Common myeloid progenitor, CD34-positive (primary cell): ENCODE measurements at regions not wholly inside any gene's neighbourhood (a gene's known extent, or its start where the extent isn't known, plus 50 kb on each side); places are given as distances from the start of the nearest gene placed in this dataset.

ENCODE experiments used
- CTCF ChIA-PET: fragments of 350-600 bp; sonication (Branson Sonifier 250); formaldehyde crosslinking; loops from one replicate; lab custom pipeline; 2021; ENCODE audit warnings: antibody characterized with exemption; lab: Charles Lee
- POLR2A ChIA-PET: fragments of 350-600 bp; sonication (Branson Sonifier 250); formaldehyde crosslinking; loops from one replicate; lab custom pipeline; 2021; ENCODE audit warnings: antibody characterized with exemption; lab: Charles Lee
- DNase-seq, 3 donors: peaks; one replicate each; pipeline versions ENCODE4 v3.0.0 to v3.0.0-alpha.2; 2013
- H3K27ac ChIP-seq, 2 experiments: 1 replicate in 1 of 2; 2 replicates in 1 of 2; pipeline ENCODE4 v1.7.0; 2013; ENCODE audit warnings: inconsistent platforms in 2 of 2, low read length in 2 of 2, mild to moderate bottlenecking in 2 of 2, low read depth in 1 of 2, moderate library complexity in 1 of 2; ENCODE audit not compliant: severe bottlenecking in 2 of 2, insufficient read depth in 1 of 2, poor library complexity in 1 of 2
- H3K27me3 ChIP-seq, 5 experiments: replicated peaks in 2 of 5; 1 replicate in 3 of 5; 2 replicates in 2 of 5; pipeline versions ENCODE4 v1.6.1 to v1.7.0; 2013; ENCODE audit warnings: low read length in 4 of 5, mild to moderate bottlenecking in 2 of 5, moderate library complexity in 2 of 5, inconsistent platforms in 1 of 5; ENCODE audit not compliant: insufficient read depth in 5 of 5, control insufficient read depth in 4 of 5
- H3K36me3 ChIP-seq, 4 experiments: 1 replicate in 2 of 4; 2 replicates in 2 of 4; pipeline versions ENCODE4 v1.6.1 to v1.7.0; 2013; ENCODE audit warnings: low read length in 3 of 4, control low read depth in 1 of 4, mild to moderate bottlenecking in 1 of 4; ENCODE audit not compliant: control insufficient read depth in 4 of 4, insufficient read depth in 4 of 4
- H3K4me1 ChIP-seq, 4 experiments: 1 replicate in 3 of 4; 2 replicates in 1 of 4; pipeline versions ENCODE4 v1.6.1 to v1.7.1; 2013; ENCODE audit warnings: low read length in 3 of 4, mild to moderate bottlenecking in 3 of 4, control low read depth in 1 of 4, inconsistent platforms in 1 of 4, moderate library complexity in 1 of 4; ENCODE audit not compliant: control insufficient read depth in 4 of 4, insufficient read depth in 4 of 4; ENCODE audit errors: control extremely low read depth in 1 of 4
- H3K4me3 ChIP-seq, 7 experiments: 1 replicate in 4 of 7; 2 replicates in 3 of 7; pipeline versions ENCODE4 v1.5.1 to v1.7.0; 2013; ENCODE audit warnings: mild to moderate bottlenecking in 7 of 7, low read length in 6 of 7, moderate library complexity in 6 of 7, inconsistent platforms in 2 of 7, low read depth in 2 of 7, control low read depth in 1 of 7; ENCODE audit not compliant: insufficient read depth in 4 of 7, control insufficient read depth in 1 of 7; ENCODE audit errors: extremely low read depth in 1 of 7
- H3K9me3 ChIP-seq, 5 experiments: 1 replicate in 4 of 5; 2 replicates in 1 of 5; pipeline versions ENCODE4 v1.6.1 to v1.7.1; 2013; ENCODE audit warnings: low read length in 4 of 5, mild to moderate bottlenecking in 2 of 5, inconsistent platforms in 1 of 5, low read depth in 1 of 5, moderate library complexity in 1 of 5; ENCODE audit not compliant: control insufficient read depth in 4 of 5, insufficient read depth in 2 of 5; ENCODE audit errors: control extremely low read depth in 1 of 5
- WGBS: methylation state at CpG from one replicate; pipeline ENCODE4 v1.1.5; 2013; ENCODE audit not compliant: insufficient coverage; 5-methylcytosine and 5-hydroxymethylcytosine counted together

DNA sequence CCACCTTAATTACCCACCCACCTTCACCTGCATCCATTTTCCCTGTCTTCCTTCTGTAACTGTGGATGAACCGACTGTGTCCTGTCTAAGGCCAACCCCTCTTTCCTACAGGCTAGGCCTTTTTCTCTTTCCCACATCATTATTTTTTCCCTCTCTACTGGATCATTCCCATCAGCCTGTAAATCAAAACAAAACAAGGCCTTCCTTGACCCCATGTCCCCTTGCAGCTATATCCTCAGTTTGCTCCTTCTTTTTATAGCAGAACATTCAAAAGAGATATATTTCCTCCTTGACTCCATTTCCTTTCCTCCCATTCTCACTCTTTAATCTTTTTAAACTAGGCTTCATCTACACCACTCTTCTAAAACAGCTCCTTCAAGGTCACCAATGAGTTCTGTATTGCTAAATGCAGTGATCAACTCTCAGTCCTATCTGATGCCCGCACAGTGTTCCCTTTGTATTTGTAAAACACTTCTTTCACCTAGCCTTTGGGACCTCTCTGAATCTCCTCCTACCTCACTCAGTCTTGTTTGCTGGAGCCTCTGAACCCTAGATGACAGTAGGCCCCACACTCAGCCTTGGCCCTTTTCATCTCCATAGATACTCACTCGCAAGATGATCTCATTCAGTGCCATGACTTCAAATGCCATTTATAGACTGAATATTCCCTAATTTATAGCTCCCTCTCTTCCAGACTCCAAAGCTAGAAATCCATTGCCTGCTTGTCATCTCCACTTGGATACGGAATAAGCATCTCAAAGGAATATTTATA lies 55.7 kb downstream of the CXCR4 start:
- H3K36me3 ChIP-seq: no peaks in the 10 kb centered on the region
- no peaks in the 10 kb centered on the region for H3K27me3 ChIP-seq
- ChIA-PET CTCF (no interaction called here), POLR2A (no interaction called here)
- no peak overlapping the region for H3K27ac ChIP-seq
- no peak overlapping the region for H3K4me3 ChIP-seq
- H3K4me1 ChIP-seq: peaks cover 0 to 4% (median 2%) of the 10 kb centered on the region in 4 experiments
- H3K9me3 ChIP-seq: no peaks in the 10 kb centered on the region
- DNase-seq: no peak
- 100% methylated on average over 4 of the region's 4 CpGs for WGBS

DNA sequence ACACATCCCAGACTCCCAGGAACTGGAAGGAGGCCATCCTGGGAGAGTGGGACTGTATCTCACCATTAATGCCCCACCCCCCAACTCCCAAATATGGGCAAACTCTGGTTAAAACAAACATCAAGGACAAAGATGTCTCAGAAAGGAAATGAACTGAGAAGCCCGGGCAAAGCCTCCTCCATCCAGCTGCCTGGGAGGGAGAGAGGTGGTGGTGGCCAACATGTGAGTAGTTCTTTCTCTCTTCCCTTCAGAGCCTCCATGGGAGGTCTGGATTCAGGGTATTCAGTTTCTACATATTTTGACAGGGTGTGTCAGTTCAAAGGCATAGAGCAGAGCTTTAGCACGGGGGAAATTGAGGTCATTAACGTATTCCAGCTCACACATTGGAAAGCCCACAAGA lies 57.5 kb downstream of the CXCR4 start:
- Histone ChIP-seq H3K27ac (no peak overlapping the region), H3K27me3 (no peaks in the 10 kb centered on the region), H3K4me3 (no peak overlapping the region), H3K4me1 (peaks cover 0 to 4% (median 2%) of the 10 kb centered on the region in 4 experiments), H3K9me3 (no peaks in the 10 kb centered on the region), H3K36me3 (no peaks in the 10 kb centered on the region)
- ChIA-PET CTCF (no interaction called here), POLR2A (no interaction called here)
- 100% methylated on average over 3 of the region's 3 CpGs for WGBS
- DNase-seq: no peak

DNA sequence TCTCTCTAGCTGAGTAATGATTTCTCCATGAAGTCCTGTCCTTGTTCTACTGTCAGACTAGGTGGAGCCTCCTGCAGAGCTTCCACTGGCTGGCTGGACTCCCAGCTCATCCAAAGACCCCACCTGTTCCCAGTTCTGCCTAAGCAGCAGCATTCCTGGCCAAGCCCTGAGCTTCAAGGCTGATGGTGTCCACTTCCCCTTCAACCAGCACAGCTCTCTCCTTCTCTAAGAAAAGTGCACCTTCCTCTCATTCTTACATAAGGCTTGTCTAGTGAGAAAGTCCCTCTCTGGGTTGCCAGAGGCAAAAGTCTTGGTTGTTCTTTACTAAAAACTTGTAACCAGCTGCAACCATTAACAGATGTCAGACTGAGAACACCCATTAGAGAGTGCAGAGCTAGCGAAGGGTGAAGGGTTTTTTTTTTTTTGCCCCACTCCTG lies 58.9 kb downstream of the CXCR4 start:
- POLR2A ChIA-PET: no interaction called here
- Histone ChIP-seq H3K27ac (no peak overlapping the region), H3K9me3 (no peaks in the 10 kb centered on the region)

DNA sequence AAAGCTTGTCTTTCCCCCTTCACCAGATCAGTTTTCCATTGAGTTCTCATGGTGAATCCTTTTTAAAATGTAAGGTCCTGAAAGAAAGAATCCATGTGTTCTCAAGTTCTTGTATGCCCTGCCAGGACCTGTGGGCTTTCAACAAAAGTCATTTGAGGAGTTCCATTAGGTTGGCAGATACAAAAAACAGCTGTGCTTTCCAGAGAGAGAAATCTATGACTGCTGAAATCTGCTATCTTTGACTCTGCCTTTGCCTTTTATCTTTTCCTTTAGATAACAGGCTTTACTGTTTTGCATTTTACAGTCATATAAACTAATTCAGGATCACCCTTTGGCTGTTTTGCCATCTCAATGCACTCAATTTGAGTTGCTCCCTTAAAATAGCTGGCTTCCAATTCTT lies 59.7 kb downstream of the CXCR4 start:
- Histone ChIP-seq H3K27ac (no peak overlapping the region), H3K4me3 (no peak overlapping the region), H3K27me3 (no peaks in the 10 kb centered on the region), H3K36me3 (no peaks in the 10 kb centered on the region), H3K9me3 (no peaks in the 10 kb centered on the region), H3K4me1 (peaks cover 0 to 2% (median under 1%) of the 10 kb centered on the region in 4 experiments)
- DNase-seq: no peak
- CTCF ChIA-PET: interaction anchor here (3.0 kb wide), 1 partner anchor 11 kb away, joined by 13 read pairs; no protein-coding TSS in a partner anchor
- POLR2A ChIA-PET: no interaction called here

More for the DNA sequence above, 58.9 kb downstream of the CXCR4 start:
- no peak for DNase-seq
- no CpG with 5 or more reads among the region's 1 CpG for WGBS
- CTCF ChIA-PET: interaction anchor here (0.7 to 3.0 kb wide), 2 partner anchors 12 to 14 kb away, joined by 5 to 13 read pairs; no protein-coding TSS in a partner anchor
- no peak overlapping the region for H3K4me3 ChIP-seq
- H3K36me3 ChIP-seq: no peaks in the 10 kb centered on the region
- H3K4me1 ChIP-seq: peaks cover 0 to 2% (median under 1%) of the 10 kb centered on the region in 4 experiments
- no peaks in the 10 kb centered on the region for H3K27me3 ChIP-seq

DNA sequence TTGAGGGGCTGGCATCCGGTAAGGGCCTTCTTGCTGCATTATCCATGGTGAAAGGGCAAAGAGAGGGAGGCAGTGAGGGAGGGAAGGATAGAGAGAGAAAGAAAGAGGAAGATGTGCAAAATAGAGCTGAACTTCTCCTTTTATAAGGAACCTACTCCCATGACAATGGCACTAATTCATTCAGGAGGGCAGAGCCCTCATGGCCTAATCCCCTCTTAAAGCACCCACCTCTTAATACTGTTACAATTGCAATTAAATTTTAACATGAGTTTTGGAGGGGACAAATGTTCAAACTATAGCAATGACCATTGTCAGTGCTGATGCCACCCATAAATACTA lies 60.2 kb downstream of the CXCR4 start:
- WGBS: 17% methylated on average over 1 of the region's 1 CpG
- ChIA-PET POLR2A (no interaction called here), CTCF (interaction anchor here (1.5 to 3.0 kb wide), 2 partner anchors 11 to 13 kb away, joined by 3 to 13 read pairs; no protein-coding TSS in a partner anchor)
- Histone ChIP-seq H3K4me1 (peaks cover 0 to 2% (median under 1%) of the 10 kb centered on the region in 4 experiments), H3K27me3 (no peaks in the 10 kb centered on the region), H3K9me3 (no peaks in the 10 kb centered on the region), H3K36me3 (no peaks in the 10 kb centered on the region), H3K4me3 (no peak overlapping the region), H3K27ac (no peak overlapping the region)
- DNase-seq: peak in 2 of 3 donors; percentile 21 to 42

DNA sequence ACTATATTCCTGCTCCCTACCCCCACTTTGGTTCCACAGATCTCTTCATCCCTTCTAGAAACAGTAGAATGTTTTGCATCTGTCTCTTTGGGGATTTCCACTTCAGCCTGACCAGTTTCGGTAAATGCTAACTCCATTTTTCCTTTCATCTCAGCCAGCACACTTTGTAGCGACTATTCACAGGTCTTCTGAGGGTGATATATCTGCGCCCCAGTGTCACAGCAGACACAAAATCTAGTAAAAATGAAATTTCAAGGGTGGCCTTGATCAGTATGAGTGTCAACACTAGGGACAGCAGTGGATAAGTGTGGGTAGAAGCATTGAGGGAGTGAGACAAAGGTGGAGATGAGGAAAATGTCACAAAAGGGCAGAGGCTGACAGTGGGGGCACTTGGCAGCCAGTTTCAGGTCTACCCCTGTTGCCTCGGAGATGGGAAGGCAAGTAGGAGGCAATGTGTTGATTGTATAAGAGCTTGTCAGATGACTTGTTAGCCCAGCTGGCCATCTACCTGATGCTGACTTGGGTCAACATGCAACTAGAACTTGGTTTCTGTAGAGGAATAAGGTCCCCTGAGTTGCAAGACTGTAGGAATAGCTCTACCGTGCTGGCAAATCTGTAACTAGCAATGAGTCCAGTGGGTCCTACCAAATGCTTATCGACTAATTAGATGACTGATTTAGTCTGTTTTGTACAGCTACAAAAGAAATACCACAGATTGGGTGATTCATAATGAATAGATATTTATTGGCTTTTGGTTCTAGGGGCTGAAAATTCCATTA lies 60.7 kb downstream of the CXCR4 start:
- POLR2A ChIA-PET: no interaction called here
- Histone ChIP-seq H3K9me3 (no peaks in the 10 kb centered on the region), H3K4me1 (peaks cover 0 to 2% (median under 1%) of the 10 kb centered on the region in 4 experiments), H3K36me3 (no peaks in the 10 kb centered on the region), H3K27ac (no peak overlapping the region), H3K4me3 (no peak overlapping the region), H3K27me3 (no peaks in the 10 kb centered on the region)
- 95% methylated on average over 6 of the region's 6 CpGs for WGBS
- CTCF ChIA-PET: interaction anchor here (1.5 to 3.0 kb wide), 3 partner anchors 10 to 59 kb away, joined by 3 to 13 read pairs (median 5); no protein-coding TSS in a partner anchor
- no peak for DNase-seq
